Breast epithelium (tissue), 3 donors: ENCODE measurements at regions not wholly inside any gene's neighbourhood (a gene's known extent, or its start where the extent isn't known, plus 50 kb on each side); places are given as distances from the start of the nearest gene placed in this dataset.

ENCODE experiments used
- CTCF ChIP-seq, 3 donors: fragments of 450-650 bp; IDR thresholded peaks; one replicate each; pipeline ENCODE4 v1.5.1; 2016 to 2017; ENCODE audit warnings: antibody characterized with exemption in 3 of 3, mild to moderate bottlenecking in 3 of 3, moderate library complexity in 3 of 3
- POLR2A ChIP-seq: fragments of 450-650 bp; IDR thresholded peaks from one replicate; pipeline ENCODE4 v1.6.1; 2016; ENCODE audit warnings: antibody characterized with exemption, mild to moderate bottlenecking, moderate library complexity
- POLR2AphosphoS5 ChIP-seq, 3 donors: sonication (generic); formaldehyde crosslinking; IDR thresholded peaks; one replicate each; pipeline ENCODE4 v1.6.1; 2017; ENCODE audit warnings: antibody characterized with exemption in 3 of 3

- TF ChIP-seq CTCF (IDR thresholded peaks at IDR 0.05) (no peak), POLR2A (no peak), POLR2AphosphoS5 (IDR thresholded peaks at IDR 0.05) (no peak)
These were observed 293.8 kb upstream of the B3GAT1 start for GRCh38 chr11:134705858-134706257.
